Effector memory CD4-positive, alpha-beta T cell (primary cell): ENCODE measurements at regions not wholly inside any gene's neighbourhood (a gene's known extent, or its start where the extent isn't known, plus 50 kb on each side); places are given as distances from the start of the nearest gene placed in this dataset.

Experiments used
- DNase-seq, 3 donors: peaks; one replicate each; pipeline ENCODE4 v3.0.0-alpha.2; 2020
- H3K27ac ChIP-seq: 2 replicates; pipeline ENCODE4 v1.7.0; 2013; ENCODE audit warnings: mild to moderate bottlenecking, low read length, moderate library complexity; ENCODE audit not compliant: insufficient read depth, poor library complexity, severe bottlenecking
- H3K27me3 ChIP-seq: replicated peaks from 2 replicates; pipeline ENCODE4 v1.7.0; 2013; ENCODE audit warnings: mild to moderate bottlenecking, low read length; ENCODE audit not compliant: insufficient read depth, control insufficient read depth, poor library complexity, severe bottlenecking
- H3K36me3 ChIP-seq: 2 replicates; pipeline ENCODE4 v1.7.0; 2013; ENCODE audit warnings: mild to moderate bottlenecking, low read length, moderate library complexity; ENCODE audit not compliant: control insufficient read depth, insufficient read depth
- H3K4me1 ChIP-seq: 2 replicates; pipeline ENCODE4 v1.7.0; 2013; ENCODE audit warnings: low read length, mild to moderate bottlenecking; ENCODE audit not compliant: control insufficient read depth, insufficient read depth, poor library complexity, severe bottlenecking
- H3K4me3 ChIP-seq: 2 replicates; pipeline ENCODE4 v1.7.0; 2013; ENCODE audit warnings: low read length, low read depth, mild to moderate bottlenecking; ENCODE audit not compliant: insufficient read depth, poor library complexity, severe bottlenecking
- H3K9me3 ChIP-seq: 2 replicates; pipeline ENCODE4 v1.7.0; 2013; ENCODE audit warnings: mild to moderate bottlenecking, low read length, moderate library complexity; ENCODE audit not compliant: control insufficient read depth

- DNase-seq, result no peak
- no peaks in the 10 kb centered on the region for H3K36me3 ChIP-seq
- H3K4me3 ChIP-seq, result no peak overlapping the region
- H3K4me1 ChIP-seq, result no peaks in the 10 kb centered on the region
- H3K27ac ChIP-seq, result no peak overlapping the region
- no peaks in the 10 kb centered on the region for H3K9me3 ChIP-seq
- no peaks in the 10 kb centered on the region for H3K27me3 ChIP-seq
Measured at GRCh38 chr3:107882881-107883280, 207.9 kb downstream of the CD47 start.

- H3K4me3 ChIP-seq, result no peak overlapping the region
- H3K27me3 ChIP-seq, result no peaks in the 10 kb centered on the region
- DNase-seq, result no peak
- H3K4me1 ChIP-seq, result no peaks in the 10 kb centered on the region
- no peaks in the 10 kb centered on the region for H3K36me3 ChIP-seq
- H3K9me3 ChIP-seq, result no peaks in the 10 kb centered on the region
- no peak overlapping the region for H3K27ac ChIP-seq
Measured at GRCh38 chr3:107882261-107882660, 208.6 kb downstream of the CD47 start.

- DNase-seq, result no peak
- Histone ChIP-seq H3K4me3 (no peak overlapping the region), H3K9me3 (no peaks in the 10 kb centered on the region), H3K4me1 (no peaks in the 10 kb centered on the region), H3K36me3 (no peaks in the 10 kb centered on the region), H3K27ac (no peak overlapping the region), H3K27me3 (no peaks in the 10 kb centered on the region)
Measured at GRCh38 chr3:107881509-107881908, 209.3 kb downstream of the CD47 start.

GRCh38 chr3:107880702-107881101, 210.1 kb downstream of the CD47 start:
- no peak for DNase-seq
- Histone ChIP-seq H3K4me3 (no peak overlapping the region), H3K36me3 (no peaks in the 10 kb centered on the region), H3K27me3 (no peaks in the 10 kb centered on the region), H3K4me1 (no peaks in the 10 kb centered on the region), H3K27ac (no peak overlapping the region), H3K9me3 (no peaks in the 10 kb centered on the region)

GRCh38 chr3:107877936-107878335, 212.9 kb downstream of the CD47 start:
- H3K4me1 ChIP-seq, result no peaks in the 10 kb centered on the region
- H3K27me3 ChIP-seq, result no peaks in the 10 kb centered on the region
- H3K4me3 ChIP-seq, result no peak overlapping the region
- no peaks in the 10 kb centered on the region for H3K36me3 ChIP-seq
- H3K9me3 ChIP-seq, result no peaks in the 10 kb centered on the region
- H3K27ac ChIP-seq, result no peak overlapping the region
- DNase-seq, result no peak

- H3K9me3 ChIP-seq, result no peaks in the 10 kb centered on the region
- H3K27ac ChIP-seq, result no peak overlapping the region
- H3K4me3 ChIP-seq, result no peak overlapping the region
- H3K4me1 ChIP-seq, result no peaks in the 10 kb centered on the region
- no peaks in the 10 kb centered on the region for H3K36me3 ChIP-seq
- H3K27me3 ChIP-seq, result no peaks in the 10 kb centered on the region
- no peak for DNase-seq
Measured at GRCh38 chr3:107870943-107871638, 219.7 kb downstream of the CD47 start.

GRCh38 chr3:107870096-107870495, 220.7 kb downstream of the CD47 start:
- Histone ChIP-seq H3K4me3 (no peak overlapping the region), H3K27ac (no peak overlapping the region)

GRCh38 chr3:107868449-107868848, 222.4 kb downstream of the CD47 start:
- Histone ChIP-seq H3K36me3 (no peaks in the 10 kb centered on the region), H3K4me3 (no peak overlapping the region), H3K4me1 (no peaks in the 10 kb centered on the region), H3K27me3 (no peaks in the 10 kb centered on the region), H3K27ac (no peak overlapping the region), H3K9me3 (no peaks in the 10 kb centered on the region)
- DNase-seq, result no peak

More at GRCh38 chr3:107870096-107870495, 220.7 kb downstream of the CD47 start:
- Histone ChIP-seq H3K4me1 (no peaks in the 10 kb centered on the region), H3K36me3 (no peaks in the 10 kb centered on the region), H3K9me3 (no peaks in the 10 kb centered on the region), H3K27me3 (no peaks in the 10 kb centered on the region)
- no peak for DNase-seq

- no peak overlapping the region for H3K27ac ChIP-seq
- DNase-seq, result no peak
- H3K4me1 ChIP-seq, result no peaks in the 10 kb centered on the region
- H3K27me3 ChIP-seq, result no peaks in the 10 kb centered on the region
- no peaks in the 10 kb centered on the region for H3K9me3 ChIP-seq
- no peaks in the 10 kb centered on the region for H3K36me3 ChIP-seq
- no peak overlapping the region for H3K4me3 ChIP-seq
Measured at GRCh38 chr3:107861904-107862303, 228.9 kb downstream of the CD47 start.

- no peak overlapping the region for H3K27ac ChIP-seq
- no peaks in the 10 kb centered on the region for H3K36me3 ChIP-seq
- H3K4me3 ChIP-seq, result no peak overlapping the region
- no peak for DNase-seq
- H3K9me3 ChIP-seq, result no peaks in the 10 kb centered on the region
- no peaks in the 10 kb centered on the region for H3K27me3 ChIP-seq
- no peaks in the 10 kb centered on the region for H3K4me1 ChIP-seq
Measured at GRCh38 chr3:107861422-107861821, 229.4 kb downstream of the CD47 start.
